ENCODE measurements at regions not wholly inside any gene's neighbourhood (a gene's known extent, or its start where the extent isn't known, plus 50 kb on each side); places are given as distances from the start of the nearest gene placed in this dataset.

- H3K4me3 ChIP-seq (ENCODE audit: low read depth, low read length), result no peak overlapping the region
- no peak for TF ChIP-seq CTCF (IDR thresholded peaks at IDR 0.05; ENCODE audit: low read depth, low read length)
These were observed 112.0 kb downstream of the UTRN start for GRCh38 chr6:144397141-144397540.

- H3K4me3 ChIP-seq (ENCODE audit: low read depth, low read length), result no peak overlapping the region
- TF ChIP-seq CTCF (IDR thresholded peaks at IDR 0.05; ENCODE audit: low read depth, low read length), result no peak
These were observed 115.2 kb downstream of the UTRN start for GRCh38 chr6:144400321-144400720.

GRCh38 chr6:144401736-144402733 lies 116.9 kb downstream of the UTRN start:
- no peak for TF ChIP-seq CTCF (IDR thresholded peaks at IDR 0.05; ENCODE audit: low read depth, low read length)
- H3K4me3 ChIP-seq (ENCODE audit: low read depth, low read length), result no peak overlapping the region

- no peak for TF ChIP-seq CTCF (IDR thresholded peaks at IDR 0.05; ENCODE audit: low read depth, low read length)
- H3K4me3 ChIP-seq (ENCODE audit: low read depth, low read length), result no peak overlapping the region
These were observed 117.6 kb downstream of the UTRN start for GRCh38 chr6:144402750-144403149.

GRCh38 chr6:144405163-144405562 lies 120.0 kb downstream of the UTRN start:
- no peak for TF ChIP-seq CTCF (IDR thresholded peaks at IDR 0.05; ENCODE audit: low read depth, low read length)
- H3K4me3 ChIP-seq (ENCODE audit: low read depth, low read length), result no peak overlapping the region

- no peak overlapping the region for H3K4me3 ChIP-seq (ENCODE audit: low read depth, low read length)
- no peak for TF ChIP-seq CTCF (IDR thresholded peaks at IDR 0.05; ENCODE audit: low read depth, low read length)
These were observed 121.7 kb downstream of the UTRN start for GRCh38 chr6:144406796-144407195.

- no peak overlapping the region for H3K4me3 ChIP-seq (ENCODE audit: low read depth, low read length)
These were observed 123.0 kb downstream of the UTRN start for GRCh38 chr6:144408161-144408560.

More at GRCh38 chr6:144408161-144408560, 123.0 kb downstream of the UTRN start:
- TF ChIP-seq CTCF (IDR thresholded peaks at IDR 0.05; ENCODE audit: low read depth, low read length), result no peak

All from WI38 (cell line).